ENCODE measurements at regions not wholly inside any gene's neighbourhood (a gene's known extent, or its start where the extent isn't known, plus 50 kb on each side); places are given as distances from the start of the nearest gene placed in this dataset.

DNA sequence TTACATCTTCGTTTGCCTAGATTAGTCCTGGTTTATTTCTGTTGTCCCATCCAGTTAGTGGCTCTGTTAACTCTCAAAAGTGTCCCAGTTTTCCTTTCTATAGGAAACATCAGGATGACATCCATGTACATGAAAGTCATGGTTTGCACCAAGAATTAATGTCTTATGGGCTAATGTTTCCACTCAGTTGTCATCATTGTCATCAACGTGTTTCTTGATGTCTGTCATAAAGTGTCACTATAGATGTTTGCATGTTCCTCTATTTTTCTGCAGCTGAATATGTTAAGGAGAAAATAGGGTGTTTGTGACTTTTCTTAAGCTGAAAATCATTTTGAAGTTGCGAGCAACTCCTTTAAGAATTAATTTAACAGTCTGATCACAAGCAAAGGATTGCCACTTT lies 567.0 kb downstream of the TMEM114 start:
- TF ChIP-seq, protein P1, sequence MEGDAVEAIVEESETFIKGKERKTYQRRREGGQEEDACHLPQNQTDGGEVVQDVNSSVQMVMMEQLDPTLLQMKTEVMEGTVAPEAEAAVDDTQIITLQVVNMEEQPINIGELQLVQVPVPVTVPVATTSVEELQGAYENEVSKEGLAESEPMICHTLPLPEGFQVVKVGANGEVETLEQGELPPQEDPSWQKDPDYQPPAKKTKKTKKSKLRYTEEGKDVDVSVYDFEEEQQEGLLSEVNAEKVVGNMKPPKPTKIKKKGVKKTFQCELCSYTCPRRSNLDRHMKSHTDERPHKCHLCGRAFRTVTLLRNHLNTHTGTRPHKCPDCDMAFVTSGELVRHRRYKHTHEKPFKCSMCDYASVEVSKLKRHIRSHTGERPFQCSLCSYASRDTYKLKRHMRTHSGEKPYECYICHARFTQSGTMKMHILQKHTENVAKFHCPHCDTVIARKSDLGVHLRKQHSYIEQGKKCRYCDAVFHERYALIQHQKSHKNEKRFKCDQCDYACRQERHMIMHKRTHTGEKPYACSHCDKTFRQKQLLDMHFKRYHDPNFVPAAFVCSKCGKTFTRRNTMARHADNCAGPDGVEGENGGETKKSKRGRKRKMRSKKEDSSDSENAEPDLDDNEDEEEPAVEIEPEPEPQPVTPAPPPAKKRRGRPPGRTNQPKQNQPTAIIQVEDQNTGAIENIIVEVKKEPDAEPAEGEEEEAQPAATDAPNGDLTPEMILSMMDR (conservative IDR thresholded peaks at IDR 0.05): no peak
- no peak for TF ChIP-seq ZFX (IDR thresholded peaks at IDR 0.05)

Measured in C4-2B (cell line).